IPS-18a (cell line): ENCODE measurements at regions not wholly inside any gene's neighbourhood (a gene's known extent, or its start where the extent isn't known, plus 50 kb on each side); places are given as distances from the start of the nearest gene placed in this dataset.

Source experiments
- H3K27ac ChIP-seq: one replicate; pipeline ENCODE4 v1.5.1; 2013; ENCODE audit warnings: low read length
- H3K27me3 ChIP-seq: one replicate; pipeline ENCODE4 v1.6.1; 2013; ENCODE audit warnings: mild to moderate bottlenecking, low read length; ENCODE audit not compliant: control insufficient read depth, insufficient read depth
- H3K36me3 ChIP-seq: one replicate; pipeline ENCODE4 v1.6.1; 2013; ENCODE audit warnings: low read depth, low read length; ENCODE audit not compliant: control insufficient read depth
- H3K4me1 ChIP-seq: one replicate; pipeline ENCODE4 v1.6.1; 2013; ENCODE audit warnings: low read depth, low read length; ENCODE audit not compliant: control insufficient read depth
- H3K4me3 ChIP-seq: one replicate; pipeline ENCODE4 v1.5.1; 2013; ENCODE audit warnings: low read length
- H3K9ac ChIP-seq: one replicate; pipeline ENCODE4 v1.6.1; 2013; ENCODE audit warnings: mild to moderate bottlenecking, low read length, moderate library complexity
- H3K9me3 ChIP-seq: one replicate; pipeline ENCODE4 v1.6.1; 2013; ENCODE audit warnings: low read depth, low read length; ENCODE audit not compliant: control insufficient read depth

GRCh38 chrX:39966176-39966575, 131.6 kb downstream of the BCOR start:
- Histone ChIP-seq H3K9ac (no peak overlapping the region), H3K4me1 (peaks cover 15% of the 10 kb centered on the region), H3K36me3 (no peaks in the 10 kb centered on the region), H3K27me3 (peaks cover 6% of the 10 kb centered on the region), H3K27ac (no peak overlapping the region), H3K4me3 (no peak overlapping the region), H3K9me3 (no peaks in the 10 kb centered on the region)

GRCh38 chrX:39967348-39967747, 130.4 kb downstream of the BCOR start:
- H3K36me3 ChIP-seq = no peaks in the 10 kb centered on the region
- H3K4me3 ChIP-seq = no peak overlapping the region
- peaks cover 15% of the 10 kb centered on the region for H3K4me1 ChIP-seq
- no peak overlapping the region for H3K27ac ChIP-seq
- H3K9ac ChIP-seq = no peak overlapping the region
- H3K27me3 ChIP-seq = peaks cover 6% of the 10 kb centered on the region
- H3K9me3 ChIP-seq = peaks cover 4% of the 10 kb centered on the region

- Histone ChIP-seq H3K9me3 (peaks cover 4% of the 10 kb centered on the region), H3K27me3 (peaks cover 6% of the 10 kb centered on the region), H3K36me3 (no peaks in the 10 kb centered on the region), H3K4me3 (peak overlapping the region; percentile 23), H3K27ac (no peak overlapping the region), H3K9ac (no peak overlapping the region), H3K4me1 (peaks cover 15% of the 10 kb centered on the region)
These were observed 128.5 kb downstream of the BCOR start for GRCh38 chrX:39969099-39969818.

- Histone ChIP-seq H3K27ac (no peak overlapping the region), H3K4me3 (no peak overlapping the region), H3K9ac (no peak overlapping the region), H3K4me1 (peaks cover 22% of the 10 kb centered on the region), H3K36me3 (no peaks in the 10 kb centered on the region), H3K9me3 (peaks cover 4% of the 10 kb centered on the region), H3K27me3 (peaks cover 6% of the 10 kb centered on the region)
These were observed 127.8 kb downstream of the BCOR start for GRCh38 chrX:39969819-39970504.

- peaks cover 6% of the 10 kb centered on the region for H3K27me3 ChIP-seq
- no peak overlapping the region for H3K9ac ChIP-seq
- no peaks in the 10 kb centered on the region for H3K36me3 ChIP-seq
- peaks cover 26% of the 10 kb centered on the region for H3K4me1 ChIP-seq
- H3K9me3 ChIP-seq = peaks cover 4% of the 10 kb centered on the region
- no peak overlapping the region for H3K27ac ChIP-seq
- no peak overlapping the region for H3K4me3 ChIP-seq
These were observed 126.0 kb downstream of the BCOR start for GRCh38 chrX:39971760-39972159.

GRCh38 chrX:39972340-39972739, 125.4 kb downstream of the BCOR start:
- Histone ChIP-seq H3K4me1 (peaks cover 26% of the 10 kb centered on the region), H3K27ac (no peak overlapping the region), H3K9ac (no peak overlapping the region), H3K27me3 (peaks cover 6% of the 10 kb centered on the region), H3K9me3 (peaks cover 4% of the 10 kb centered on the region), H3K36me3 (no peaks in the 10 kb centered on the region), H3K4me3 (no peak overlapping the region)

GRCh38 chrX:39973810-39974209, 123.9 kb downstream of the BCOR start:
- no peaks in the 10 kb centered on the region for H3K36me3 ChIP-seq
- no peak overlapping the region for H3K4me3 ChIP-seq
- peaks cover 21% of the 10 kb centered on the region for H3K4me1 ChIP-seq
- H3K27me3 ChIP-seq = peaks cover 6% of the 10 kb centered on the region
- no peak overlapping the region for H3K27ac ChIP-seq
- H3K9ac ChIP-seq = no peak overlapping the region
- peaks cover 4% of the 10 kb centered on the region for H3K9me3 ChIP-seq

GRCh38 chrX:39974270-39974669, 123.5 kb downstream of the BCOR start:
- peaks cover 20% of the 10 kb centered on the region for H3K4me1 ChIP-seq
- H3K27me3 ChIP-seq = peaks cover 6% of the 10 kb centered on the region
- no peak overlapping the region for H3K4me3 ChIP-seq
- H3K9me3 ChIP-seq = peaks cover 4% of the 10 kb centered on the region
- no peak overlapping the region for H3K9ac ChIP-seq
- H3K27ac ChIP-seq = no peak overlapping the region
- H3K36me3 ChIP-seq = no peaks in the 10 kb centered on the region

- H3K4me1 ChIP-seq = peaks cover 11% of the 10 kb centered on the region
- H3K27ac ChIP-seq = no peak overlapping the region
- no peaks in the 10 kb centered on the region for H3K36me3 ChIP-seq
- H3K9ac ChIP-seq = no peak overlapping the region
- no peak overlapping the region for H3K4me3 ChIP-seq
- no peaks in the 10 kb centered on the region for H3K27me3 ChIP-seq
- H3K9me3 ChIP-seq = peaks cover 4% of the 10 kb centered on the region
These were observed 122.4 kb downstream of the BCOR start for GRCh38 chrX:39975101-39975925.

GRCh38 chrX:39981946-39982345, 115.8 kb downstream of the BCOR start:
- H3K27ac ChIP-seq = no peak overlapping the region
- H3K9ac ChIP-seq = no peak overlapping the region
- H3K4me1 ChIP-seq = peaks cover 15% of the 10 kb centered on the region
- H3K9me3 ChIP-seq = no peaks in the 10 kb centered on the region
- no peak overlapping the region for H3K4me3 ChIP-seq
- H3K36me3 ChIP-seq = no peaks in the 10 kb centered on the region
- no peaks in the 10 kb centered on the region for H3K27me3 ChIP-seq

- Histone ChIP-seq H3K4me1 (peaks cover 15% of the 10 kb centered on the region), H3K9ac (no peak overlapping the region), H3K27me3 (no peaks in the 10 kb centered on the region), H3K27ac (no peak overlapping the region), H3K36me3 (no peaks in the 10 kb centered on the region), H3K9me3 (no peaks in the 10 kb centered on the region), H3K4me3 (no peak overlapping the region)
These were observed 114.8 kb downstream of the BCOR start for GRCh38 chrX:39982948-39983347.
